UCSD-AML1 (cell line): ENCODE measurements at regions not wholly inside any gene's neighbourhood (a gene's known extent, or its start where the extent isn't known, plus 50 kb on each side); places are given as distances from the start of the nearest gene placed in this dataset.
"Not testable (repeated sequence)": the region's sequence is repeated elsewhere in the genome, so short reads cannot be mapped to it uniquely, and the experiment has no call there.

Source experiments
- DNase-seq: peaks from one replicate; lab custom pipeline; 2025; ENCODE audit not compliant: unreplicated experiment; lab: John Stamatoyannopoulos, UW

GRCh38 chr10:33626798-33627466, 292.5 kb upstream of the NRP1 start:
- DNase-seq: no peak

GRCh38 chr10:33623669-33624068, 289.2 kb upstream of the NRP1 start:
- DNase-seq: no peak

- DNase-seq: no peak
Measured at GRCh38 chr10:33621101-33621500, 286.6 kb upstream of the NRP1 start.

- DNase-seq: no peak
Measured at GRCh38 chr10:33618196-33618595, 283.7 kb upstream of the NRP1 start.

- DNase-seq: no peak
Measured at GRCh38 chr10:33617381-33618080, 283.1 kb upstream of the NRP1 start.

GRCh38 chr10:33616956-33617355, 282.5 kb upstream of the NRP1 start:
- no peak for DNase-seq

GRCh38 chr10:33612551-33612950, 278.1 kb upstream of the NRP1 start:
- DNase-seq: no peak

- DNase-seq: no peak
Measured at GRCh38 chr10:33612116-33612515, 277.6 kb upstream of the NRP1 start.

GRCh38 chr10:33611423-33611822, 277.0 kb upstream of the NRP1 start:
- DNase-seq: no peak

GRCh38 chr10:33609546-33609945, 275.1 kb upstream of the NRP1 start:
- DNase-seq: no peak

- DNase-seq: no peak
Measured at GRCh38 chr10:33602278-33602677, 267.8 kb upstream of the NRP1 start.

- DNase-seq: no peak
Measured at GRCh38 chr10:33600381-33600780, 265.9 kb upstream of the NRP1 start.

- peak; percentile 13 for DNase-seq
Measured at GRCh38 chr10:33596422-33596821, 262.0 kb upstream of the NRP1 start.

GRCh38 chr10:33594475-33594874, 260.0 kb upstream of the NRP1 start:
- no peak for DNase-seq

- no peak for DNase-seq
Measured at GRCh38 chr10:33588974-33589600, 254.6 kb upstream of the NRP1 start.

GRCh38 chr10:33584596-33584995, 250.1 kb upstream of the NRP1 start:
- DNase-seq: not testable (repeated sequence)

GRCh38 chr10:33579996-33580395, 245.5 kb upstream of the NRP1 start:
- no peak for DNase-seq

- DNase-seq: no peak
Measured at GRCh38 chr10:33573606-33574005, 239.1 kb upstream of the NRP1 start.

- no peak for DNase-seq
Measured at GRCh38 chr10:33571616-33572015, 237.1 kb upstream of the NRP1 start.

GRCh38 chr10:33570495-33570894, 236.0 kb upstream of the NRP1 start:
- DNase-seq: no peak

- no peak for DNase-seq
Measured at GRCh38 chr10:33569702-33570101, 235.2 kb upstream of the NRP1 start.

GRCh38 chr10:33566426-33566825, 232.0 kb upstream of the NRP1 start:
- no peak for DNase-seq
